ENCODE measurements at regions not wholly inside any gene's neighbourhood (a gene's known extent, or its start where the extent isn't known, plus 50 kb on each side); places are given as distances from the start of the nearest gene placed in this dataset.
"Not testable (repeated sequence)": the region's sequence is repeated elsewhere in the genome, so short reads cannot be mapped to it uniquely, and the experiment has no call there.

GRCh38 chr20:26009402-26010223 is 313.0 kb upstream of the ZNF337 start:
- H3K79me2 ChIP-seq (ENCODE audit: insufficient read depth); H3K36me3 ChIP-seq (ENCODE audit: low read depth); H3F3A ChIP-seq (ENCODE audit: insufficient read depth); H3K9me2 ChIP-seq (ENCODE audit: insufficient read depth); in situ Hi-C loops (cut with MboI); H3K4me1 ChIP-seq (ENCODE audit: insufficient read depth); H3K9me3 ChIP-seq (ENCODE audit: low read depth); H3K27me3 ChIP-seq (replicated peaks; ENCODE audit: insufficient read depth); H4K20me1 ChIP-seq (ENCODE audit: insufficient read depth): not testable (repeated sequence)
- WGBS, 2 experiments (ENCODE audit: low coverage in 1 of 2, low lambda C conversion rate in 2 of 2, missing lambda C conversion rate in 2 of 2) = 47 to 51% methylated on average over 39 of the region's 39 CpGs
- peak overlapping the region; percentile 89 for H2AFZ ChIP-seq
- peak overlapping the region; percentile 73 for H3K4me3 ChIP-seq
- H3K9ac ChIP-seq = peak overlapping the region; percentile 88
- peak overlapping the region; percentile 59 for H3K27ac ChIP-seq
- H3K4me2 ChIP-seq (ENCODE audit: unreplicated experiment) = peak overlapping the region; percentile 74
- DNase-seq = peak; percentile 90

- DNase-seq; H3K4me2 ChIP-seq (ENCODE audit: unreplicated experiment); H3K4me1 ChIP-seq (ENCODE audit: insufficient read depth); H4K20me1 ChIP-seq (ENCODE audit: insufficient read depth); H3K9me3 ChIP-seq (ENCODE audit: low read depth); H3F3A ChIP-seq (ENCODE audit: insufficient read depth); H3K4me3 ChIP-seq; H3K9ac ChIP-seq; H3K36me3 ChIP-seq (ENCODE audit: low read depth); H3K27ac ChIP-seq; H2AFZ ChIP-seq; H3K79me2 ChIP-seq (ENCODE audit: insufficient read depth); H3K9me2 ChIP-seq (ENCODE audit: insufficient read depth); H3K27me3 ChIP-seq (replicated peaks; ENCODE audit: insufficient read depth); in situ Hi-C loops (cut with MboI): not testable (repeated sequence)
- 75 to 76% methylated on average over 8 to 9 of the region's 9 CpGs for WGBS, 2 experiments (ENCODE audit: low coverage in 1 of 2, low lambda C conversion rate in 2 of 2, missing lambda C conversion rate in 2 of 2)
Measured at GRCh38 chr20:26008026-26008425, 311.4 kb upstream of the ZNF337 start.

- H3K4me1 ChIP-seq (ENCODE audit: insufficient read depth); H3K79me2 ChIP-seq (ENCODE audit: insufficient read depth); H4K20me1 ChIP-seq (ENCODE audit: insufficient read depth); H2AFZ ChIP-seq; H3K4me3 ChIP-seq; H3K9me3 ChIP-seq (ENCODE audit: low read depth); H3F3A ChIP-seq (ENCODE audit: insufficient read depth); DNase-seq; H3K27me3 ChIP-seq (replicated peaks; ENCODE audit: insufficient read depth); H3K36me3 ChIP-seq (ENCODE audit: low read depth); H3K27ac ChIP-seq; H3K9ac ChIP-seq; H3K9me2 ChIP-seq (ENCODE audit: insufficient read depth); in situ Hi-C loops (cut with MboI); H3K4me2 ChIP-seq (ENCODE audit: unreplicated experiment): not testable (repeated sequence)
- WGBS, 2 experiments (ENCODE audit: low coverage in 1 of 2, low lambda C conversion rate in 2 of 2, missing lambda C conversion rate in 2 of 2) = 66% methylated on average over 4 of the region's 4 CpGs
Measured at GRCh38 chr20:26006164-26006563, 309.5 kb upstream of the ZNF337 start.

- H4K20me1 ChIP-seq (ENCODE audit: insufficient read depth); H3K27me3 ChIP-seq (replicated peaks; ENCODE audit: insufficient read depth); H3K4me3 ChIP-seq; H3K4me1 ChIP-seq (ENCODE audit: insufficient read depth); H3K9me3 ChIP-seq (ENCODE audit: low read depth); H3K9me2 ChIP-seq (ENCODE audit: insufficient read depth); DNase-seq; H3K4me2 ChIP-seq (ENCODE audit: unreplicated experiment); H2AFZ ChIP-seq; H3F3A ChIP-seq (ENCODE audit: insufficient read depth); in situ Hi-C loops (cut with MboI); H3K27ac ChIP-seq; H3K36me3 ChIP-seq (ENCODE audit: low read depth); H3K9ac ChIP-seq; H3K79me2 ChIP-seq (ENCODE audit: insufficient read depth): not testable (repeated sequence)
- 64 to 74% methylated on average over 3 of the region's 3 CpGs for WGBS, 2 experiments (ENCODE audit: low coverage in 1 of 2, low lambda C conversion rate in 2 of 2, missing lambda C conversion rate in 2 of 2)
Measured at GRCh38 chr20:26003959-26004358, 307.3 kb upstream of the ZNF337 start.

- H3K9me2 ChIP-seq (ENCODE audit: insufficient read depth); H3K9ac ChIP-seq; H3F3A ChIP-seq (ENCODE audit: insufficient read depth); H3K9me3 ChIP-seq (ENCODE audit: low read depth); H3K36me3 ChIP-seq (ENCODE audit: low read depth); H3K27ac ChIP-seq; DNase-seq; in situ Hi-C loops (cut with MboI); H3K27me3 ChIP-seq (replicated peaks; ENCODE audit: insufficient read depth); H3K4me2 ChIP-seq (ENCODE audit: unreplicated experiment); H3K79me2 ChIP-seq (ENCODE audit: insufficient read depth); H4K20me1 ChIP-seq (ENCODE audit: insufficient read depth); H3K4me3 ChIP-seq; H3K4me1 ChIP-seq (ENCODE audit: insufficient read depth); H2AFZ ChIP-seq: not testable (repeated sequence)
- WGBS, 2 experiments (ENCODE audit: low coverage in 1 of 2, low lambda C conversion rate in 2 of 2, missing lambda C conversion rate in 2 of 2) = 51 to 56% methylated on average over 14 to 16 of the region's 16 CpGs
Measured at GRCh38 chr20:25997367-25998038, 300.9 kb upstream of the ZNF337 start.

Data from GM23248 (cell line).